ENCODE measurements at regions not wholly inside any gene's neighbourhood (a gene's known extent, or its start where the extent isn't known, plus 50 kb on each side); places are given as distances from the start of the nearest gene placed in this dataset.

DNA sequence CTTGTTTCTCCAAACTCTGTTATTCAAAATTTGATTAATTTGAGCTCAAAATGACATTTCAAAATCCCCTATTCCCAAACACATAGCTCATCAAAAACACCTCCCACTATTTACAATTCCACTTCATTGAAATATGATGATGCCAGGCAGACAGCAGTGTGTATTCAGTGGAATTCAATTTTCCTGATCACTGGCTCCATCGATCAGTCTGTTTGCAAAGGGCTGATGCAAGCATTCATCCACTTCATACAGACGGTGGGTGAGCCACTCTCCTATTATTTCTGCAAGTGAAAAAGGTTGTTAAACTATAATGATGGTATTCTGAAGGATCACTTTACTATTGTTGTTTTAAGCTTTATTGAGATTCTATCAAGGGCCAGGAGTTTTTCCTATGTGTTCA is 90.7 kb downstream of the RTP4 start:
- Histone ChIP-seq H3K27me3 (ENCODE audit: control insufficient read depth, insufficient read depth, low read length) (peaks cover 2% of the 10 kb centered on the region; the same call in 1 of the 2 replicates), H3K36me3 (ENCODE audit: control insufficient read depth, insufficient read depth, low read length) (no peaks in the 10 kb centered on the region), H3K4me3 (ENCODE audit: low read depth, low read length) (no peak overlapping the region)
- no peak for DNase-seq (ENCODE audit: low read depth)
- POLR2A ChIA-PET: interaction anchor here (0.6 kb wide), 1 partner anchor 32 kb away, joined by 4 read pairs; no protein-coding TSS in a partner anchor
- CTCF ChIA-PET: interaction anchor here (1.4 kb wide), 1 partner anchor 10 kb away, joined by 4 read pairs; no protein-coding TSS in a partner anchor
- TF ChIP-seq CTCF (IDR thresholded peaks at IDR 0.05; ENCODE audit: insufficient read depth, low read depth, low read length): no peak

DNA sequence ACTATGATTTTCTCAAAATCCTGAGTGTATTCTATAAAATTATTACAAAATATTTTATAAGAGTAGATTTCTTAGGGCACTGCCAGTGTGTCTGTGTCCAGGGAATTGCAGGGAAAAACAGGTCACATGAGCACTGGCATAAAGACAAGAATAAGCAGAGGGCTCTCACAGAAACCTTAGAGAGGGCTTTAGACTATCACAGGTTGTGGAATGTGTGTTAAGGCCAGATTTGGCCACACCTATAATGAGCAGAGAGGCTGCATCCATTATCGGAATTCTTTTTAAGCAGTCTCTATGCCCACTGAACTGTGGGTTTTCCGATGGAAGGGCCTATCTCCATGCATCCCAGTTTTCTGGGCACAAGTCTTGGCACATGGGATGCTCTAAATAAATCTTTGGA is 90.2 kb downstream of the RTP4 start:
- no peak for DNase-seq (ENCODE audit: low read depth)
- H3K36me3 ChIP-seq (ENCODE audit: control insufficient read depth, insufficient read depth, low read length): no peaks in the 10 kb centered on the region
- TF ChIP-seq CTCF (IDR thresholded peaks at IDR 0.05; ENCODE audit: insufficient read depth, low read depth, low read length): no peak
- peaks cover 2% of the 10 kb centered on the region; the same call in 1 of the 2 replicates for H3K27me3 ChIP-seq (ENCODE audit: control insufficient read depth, insufficient read depth, low read length)
- CTCF ChIA-PET: interaction anchor here (1.4 kb wide), 1 partner anchor 9 kb away, joined by 4 read pairs; no protein-coding TSS in a partner anchor
- H3K4me3 ChIP-seq (ENCODE audit: low read depth, low read length): no peak overlapping the region
- POLR2A ChIA-PET: no interaction called here

DNA sequence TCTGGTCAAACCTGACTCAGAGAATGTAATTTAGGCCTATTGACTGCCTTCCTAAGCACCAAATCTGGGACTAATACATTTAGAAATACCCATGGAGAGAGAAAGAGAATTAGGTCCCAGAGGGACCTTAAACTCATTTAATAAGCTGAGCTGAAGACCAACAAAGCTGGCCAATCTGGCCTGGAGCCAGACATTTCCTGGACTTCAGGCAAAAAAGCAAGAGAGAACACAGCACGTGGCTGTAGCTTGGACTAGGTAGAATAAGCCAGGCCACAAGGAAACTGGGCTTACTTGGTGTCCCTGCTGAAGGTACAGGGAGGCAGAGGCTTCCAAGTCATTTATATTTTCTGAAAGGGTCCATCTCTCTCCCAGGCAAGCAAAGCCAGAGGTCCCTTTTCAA is 88.1 kb downstream of the RTP4 start:
- H3K36me3 ChIP-seq (ENCODE audit: control insufficient read depth, insufficient read depth, low read length): no peaks in the 10 kb centered on the region
- ChIA-PET CTCF (interaction anchor here (2.2 kb wide), 1 partner anchor 137 kb away, joined by 4 read pairs; no protein-coding TSS in a partner anchor), POLR2A (no interaction called here)
- no peak overlapping the region for H3K4me3 ChIP-seq (ENCODE audit: low read depth, low read length)
- H3K27me3 ChIP-seq (ENCODE audit: control insufficient read depth, insufficient read depth, low read length): no peaks in the 10 kb centered on the region
- no peak for TF ChIP-seq CTCF (IDR thresholded peaks at IDR 0.05; ENCODE audit: insufficient read depth, low read depth, low read length)
- DNase-seq (ENCODE audit: low read depth): no peak

GRCh38 chr3:187454085-187454815 is 86.1 kb downstream of the RTP4 start:
- Histone ChIP-seq H3K4me3 (ENCODE audit: low read depth, low read length) (no peak overlapping the region), H3K36me3 (ENCODE audit: control insufficient read depth, insufficient read depth, low read length) (no peaks in the 10 kb centered on the region), H3K27me3 (ENCODE audit: control insufficient read depth, insufficient read depth, low read length) (no peaks in the 10 kb centered on the region)
- DNase-seq (ENCODE audit: low read depth): peak; percentile 13
- CTCF ChIA-PET: interaction anchor here (2.2 kb wide), 1 partner anchor 135 kb away, joined by 4 read pairs; no protein-coding TSS in a partner anchor
- TF ChIP-seq CTCF (IDR thresholded peaks at IDR 0.05; ENCODE audit: insufficient read depth, low read depth, low read length): no peak
- POLR2A ChIA-PET: no interaction called here

DNA sequence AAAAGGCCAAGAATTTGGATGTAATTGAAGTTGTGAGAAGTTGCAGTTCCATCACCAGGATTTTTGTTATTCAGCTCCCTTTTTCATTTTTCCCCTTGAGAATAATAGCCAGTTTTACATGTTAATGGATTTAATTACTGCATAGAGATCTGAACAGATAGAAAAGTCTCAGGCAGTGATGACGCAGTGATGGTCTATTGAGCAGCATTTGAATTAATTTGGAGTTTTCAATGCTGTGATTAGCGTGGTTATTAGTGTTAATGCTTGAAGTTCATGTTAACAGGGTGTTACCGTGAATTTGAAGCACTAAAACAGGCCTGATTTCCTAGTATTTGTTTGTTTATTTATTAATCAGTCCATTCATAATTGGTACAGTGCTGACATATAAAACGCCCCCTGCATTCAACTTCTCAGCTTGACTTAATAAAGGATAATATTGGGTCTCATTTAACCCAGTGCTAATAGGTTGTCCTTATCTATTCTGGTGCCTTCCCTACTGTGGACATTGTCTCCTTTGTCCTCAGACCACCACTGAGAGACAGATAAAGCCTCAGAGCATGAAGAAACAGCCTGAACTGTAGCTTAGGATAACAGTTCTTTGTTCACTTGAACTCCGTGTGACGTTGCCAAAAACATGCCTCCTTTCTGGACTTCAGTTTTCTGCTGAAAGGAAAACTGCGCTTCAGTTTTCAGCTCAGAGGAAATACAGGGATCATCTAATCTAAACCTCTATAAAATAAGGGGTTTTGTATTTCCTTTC is 82.4 kb downstream of the RTP4 start:
- ChIA-PET POLR2A (no interaction called here), CTCF (no interaction called here)
- DNase-seq (ENCODE audit: low read depth): no peak
- no peaks in the 10 kb centered on the region for H3K27me3 ChIP-seq (ENCODE audit: control insufficient read depth, insufficient read depth, low read length)
- TF ChIP-seq CTCF (IDR thresholded peaks at IDR 0.05; ENCODE audit: insufficient read depth, low read depth, low read length): no peak
- no peaks in the 10 kb centered on the region for H3K36me3 ChIP-seq (ENCODE audit: control insufficient read depth, insufficient read depth, low read length)
- H3K4me3 ChIP-seq (ENCODE audit: low read depth, low read length): no peak overlapping the region
